ENCODE measurements at regions not wholly inside any gene's neighbourhood (a gene's known extent, or its start where the extent isn't known, plus 50 kb on each side); places are given as distances from the start of the nearest gene placed in this dataset.

- no TSS peak for BruUV-seq (replicated peaks)
- POLR2A ChIA-PET: no interaction called here
- CTCF ChIA-PET: no interaction called here
- Histone ChIP-seq H3K4me1 (ENCODE audit: control insufficient read depth, insufficient read depth, low read length) (no peaks in the 10 kb centered on the region), H3K36me3 (ENCODE audit: control insufficient read depth, insufficient read depth, low read length) (no peaks in the 10 kb centered on the region), H3K9me3 (ENCODE audit: control insufficient read depth, insufficient read depth, low read depth, low read length) (no peaks in the 10 kb centered on the region), H3K4me3 (ENCODE audit: low read depth in 2 of 2, low read length in 2 of 2) (no peak overlapping the region), H3K27me3 (ENCODE audit: control insufficient read depth, insufficient read depth, low read length) (no peaks in the 10 kb centered on the region), H3K27ac (ENCODE audit: low read length) (no peak overlapping the region)
- no peak for TF ChIP-seq CTCF (IDR thresholded peaks at IDR 0.05)
- no peak for TF ChIP-seq REST (IDR thresholded peaks at IDR 0.05; ENCODE audit: insufficient read depth in 1 of 2, low read depth in 2 of 2, low read length in 1 of 2)
- TF ChIP-seq TCF7L2 (IDR thresholded peaks at IDR 0.05; ENCODE audit: low read depth, low read length): no peak
- no peak for TF ChIP-seq SIN3A (IDR thresholded peaks at IDR 0.05; ENCODE audit: borderline replicate concordance, insufficient read depth, low read depth, low read length)
- in situ Hi-C loops (cut with HindIII; ENCODE audit: low pct_unique_long_range_greater_than_20kb, low sequenced_read_pairs) (no loop called here), intact Hi-C loops (cut with micrococcal nuclease; ENCODE audit: unreplicated experiment) (no loop called here)
- ATAC-seq: no peak
- no peak for DNase-seq (ENCODE audit: low read depth, low spot score)
Observed at GRCh38 chrX:115399306-115399705, 109.8 kb downstream of the LUZP4 start.

GRCh38 chrX:115400960-115401359, 111.4 kb downstream of the LUZP4 start:
- Histone ChIP-seq H3K27ac (ENCODE audit: low read length) (no peak overlapping the region), H3K27me3 (ENCODE audit: control insufficient read depth, insufficient read depth, low read length) (no peaks in the 10 kb centered on the region), H3K36me3 (ENCODE audit: control insufficient read depth, insufficient read depth, low read length) (no peaks in the 10 kb centered on the region), H3K4me1 (ENCODE audit: control insufficient read depth, insufficient read depth, low read length) (no peaks in the 10 kb centered on the region), H3K9me3 (ENCODE audit: control insufficient read depth, insufficient read depth, low read depth, low read length) (no peaks in the 10 kb centered on the region), H3K4me3 (ENCODE audit: low read depth in 2 of 2, low read length in 2 of 2) (no peak overlapping the region)
- BruUV-seq (replicated peaks): no TSS peak
- intact Hi-C loops (cut with micrococcal nuclease; ENCODE audit: unreplicated experiment) (no loop called here), in situ Hi-C loops (cut with HindIII; ENCODE audit: low pct_unique_long_range_greater_than_20kb, low sequenced_read_pairs) (no loop called here)
- ChIA-PET CTCF (no interaction called here), POLR2A (no interaction called here)
- DNase-seq (ENCODE audit: low read depth, low spot score): no peak
- TF ChIP-seq TCF7L2 (IDR thresholded peaks at IDR 0.05; ENCODE audit: low read depth, low read length): no peak
- TF ChIP-seq REST (IDR thresholded peaks at IDR 0.05; ENCODE audit: insufficient read depth in 1 of 2, low read depth in 2 of 2, low read length in 1 of 2): no peak
- no peak for TF ChIP-seq POLR2AphosphoS5 (IDR thresholded peaks at IDR 0.05; ENCODE audit: low read depth, low read length)
- no peak for TF ChIP-seq SIN3A (IDR thresholded peaks at IDR 0.05; ENCODE audit: borderline replicate concordance, insufficient read depth, low read depth, low read length)
- TF ChIP-seq CTCF (IDR thresholded peaks at IDR 0.05): no peak
- no peak for ATAC-seq
